Activated CD8-positive, alpha-beta memory T cell treated with anti-CD3 and anti-CD28 coated beads, Interleukin-2, amount 50 U/mL, for 1 hour (primary cell): ENCODE measurements at regions not wholly inside any gene's neighbourhood (a gene's known extent, or its start where the extent isn't known, plus 50 kb on each side); places are given as distances from the start of the nearest gene placed in this dataset.

Source experiments
- DNase-seq: peaks from one replicate; pipeline ENCODE4 v3.0.0-alpha.2; 2020; ENCODE audit errors: extremely low read depth

DNA sequence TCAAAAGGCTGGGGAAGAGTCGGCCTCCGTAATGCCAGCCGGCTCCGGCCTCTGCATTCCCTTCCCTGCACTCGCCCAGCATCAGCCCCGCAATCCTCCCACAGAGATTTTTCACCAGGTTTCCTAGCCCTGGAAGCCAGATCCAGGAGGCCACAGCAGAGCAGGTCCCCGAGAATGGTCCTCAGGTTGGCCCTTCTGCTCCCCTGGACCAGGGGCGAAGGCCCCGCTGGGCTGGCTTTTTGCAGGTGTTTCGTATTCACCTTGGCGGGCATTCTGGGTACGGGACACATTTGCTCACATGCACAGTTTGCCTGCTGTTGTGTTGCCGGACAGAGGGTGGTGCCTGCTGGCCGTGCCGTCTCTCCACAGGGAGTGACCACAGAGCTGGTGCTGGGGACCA, 309.5 kb downstream of the NDUFA10 start:
- no peak for DNase-seq

GRCh38 chr2:239715202-239715601, 309.9 kb downstream of the NDUFA10 start:
- no peak for DNase-seq

GRCh38 chr2:239714116-239714515, 311.0 kb downstream of the NDUFA10 start:
- DNase-seq = no peak

DNA sequence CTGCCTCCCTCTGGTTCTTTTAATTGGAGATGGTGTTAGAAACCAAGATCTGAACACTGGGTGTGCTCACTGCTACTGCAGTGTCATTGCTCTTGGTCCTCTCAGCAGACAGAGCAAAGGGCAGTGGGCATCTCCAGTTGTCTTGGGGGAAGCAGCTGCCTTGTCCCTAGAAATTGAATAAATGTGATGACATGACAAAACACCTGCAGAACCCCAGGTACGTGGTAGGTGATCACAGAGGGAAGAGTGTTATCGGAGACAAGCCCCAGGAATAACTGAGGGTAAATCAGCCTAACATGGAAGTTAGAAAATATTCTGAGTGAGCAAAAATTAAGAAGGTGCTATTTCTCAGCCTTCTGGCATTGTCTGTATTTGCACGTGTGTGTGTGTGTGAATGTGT, 311.9 kb upstream of the HDAC4 start:
- DNase-seq = no peak

GRCh38 chr2:239711911-239712570, 311.2 kb upstream of the HDAC4 start:
- DNase-seq = no peak

DNA sequence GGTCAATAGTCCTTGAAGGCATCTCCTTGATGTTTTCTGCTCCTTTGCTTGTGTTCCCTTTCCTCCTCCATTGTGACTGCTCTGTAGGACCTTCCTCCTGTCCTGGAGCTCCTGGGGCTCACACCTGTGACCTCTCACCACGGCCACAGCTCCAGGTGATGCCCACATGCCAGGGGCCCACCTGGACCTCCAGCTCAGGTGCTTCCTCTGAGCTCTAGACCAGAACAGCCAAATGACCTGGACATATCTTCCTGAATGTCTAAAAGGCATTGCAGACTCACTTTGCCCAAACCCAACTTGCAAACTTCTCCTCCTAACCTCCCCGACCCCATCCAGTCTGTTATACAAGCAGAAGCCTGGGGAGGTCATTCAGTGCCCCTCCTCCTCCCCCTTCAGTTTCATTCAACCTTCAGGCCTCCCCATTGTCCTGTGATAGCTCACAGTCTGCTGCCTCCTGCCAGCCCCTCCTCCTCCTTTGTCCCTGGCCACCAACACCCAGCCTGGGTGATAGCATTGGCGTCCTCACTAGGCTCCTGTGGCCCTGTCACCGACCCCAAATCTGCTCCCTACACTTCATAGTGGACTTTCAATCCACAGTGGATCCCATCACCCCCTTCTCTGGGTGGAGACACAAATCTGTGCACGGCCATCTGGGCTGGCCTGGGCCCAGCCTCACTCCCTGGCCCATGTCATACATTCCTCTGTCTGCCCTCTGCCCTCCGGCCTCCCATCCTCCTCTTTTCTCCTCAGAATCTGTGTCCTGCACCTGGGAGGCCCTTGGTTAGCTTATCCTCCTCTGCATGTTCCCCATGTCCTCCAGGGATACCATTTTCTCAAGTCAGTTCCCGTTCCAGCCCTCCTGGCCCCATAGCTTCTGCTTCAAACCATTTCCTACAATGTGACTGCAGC, 310.4 kb upstream of the HDAC4 start:
- no peak for DNase-seq

DNA sequence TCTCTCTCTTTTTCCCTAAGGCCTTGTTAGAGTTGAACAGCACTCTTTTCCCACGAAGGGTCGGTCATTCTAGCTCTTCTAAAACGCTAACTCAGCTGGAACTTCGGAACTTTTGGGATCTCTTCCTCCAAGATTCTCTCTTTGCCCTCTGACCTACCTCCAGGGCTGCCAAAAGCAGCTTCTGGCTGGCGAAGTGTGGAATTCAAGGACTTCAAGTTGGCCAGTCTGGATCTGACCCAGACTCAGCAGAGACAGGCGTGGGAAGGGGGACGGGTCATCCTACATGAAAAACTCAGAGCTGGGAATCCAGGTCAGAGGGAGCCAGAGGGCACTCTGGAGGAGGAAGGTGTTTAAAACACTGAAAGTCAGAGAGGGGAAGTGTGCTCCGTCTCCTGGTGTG, 305.5 kb upstream of the HDAC4 start:
- no peak for DNase-seq

GRCh38 chr2:239704737-239705136, 303.9 kb upstream of the HDAC4 start:
- no peak for DNase-seq

- no peak for DNase-seq
Measured at GRCh38 chr2:239703834-239704233, 303.0 kb upstream of the HDAC4 start.

- no peak for DNase-seq
Measured at GRCh38 chr2:239700686-239701345, 300.0 kb upstream of the HDAC4 start.

DNA sequence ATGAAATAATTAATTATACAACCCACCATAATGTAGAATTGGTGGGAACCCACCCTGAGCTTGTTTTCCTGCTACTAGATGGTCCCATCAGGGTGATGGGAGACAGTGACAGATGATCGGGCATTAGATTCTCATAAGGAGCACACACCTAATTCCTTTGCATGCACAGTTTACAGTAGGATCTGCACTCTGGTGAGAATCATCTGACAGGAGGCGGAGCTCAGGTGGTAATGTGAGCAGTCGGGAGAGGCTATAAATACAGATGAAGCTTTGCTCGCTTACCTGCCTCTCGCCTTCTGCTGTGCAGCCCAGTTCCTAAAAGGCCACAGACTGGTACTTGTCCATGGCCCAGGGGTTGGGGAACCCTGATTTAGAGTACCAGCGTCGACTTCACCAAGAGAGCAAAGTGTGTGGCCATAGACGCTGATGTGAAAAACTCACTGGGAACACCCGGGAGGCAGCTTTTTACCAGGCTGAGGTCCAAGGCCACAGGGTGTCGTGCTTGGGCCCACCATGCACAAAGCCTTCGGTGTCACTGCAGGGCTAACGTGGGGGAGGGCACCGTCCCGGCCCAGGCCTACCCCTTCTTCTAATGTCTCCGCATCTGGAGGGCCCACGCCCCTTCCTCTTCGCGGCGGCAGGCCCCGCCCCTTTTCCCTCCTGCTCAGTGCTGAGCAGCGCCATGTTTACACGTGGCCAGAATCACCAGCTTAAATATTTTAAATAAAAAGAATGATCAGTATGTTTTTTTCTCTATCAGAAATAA, 296.8 kb upstream of the HDAC4 start:
- no peak for DNase-seq

GRCh38 chr2:239696559-239697207, 295.9 kb upstream of the HDAC4 start:
- DNase-seq = no peak

- DNase-seq = no peak
Measured at GRCh38 chr2:239695728-239696240, 295.0 kb upstream of the HDAC4 start.

GRCh38 chr2:239695106-239695727, 294.4 kb upstream of the HDAC4 start:
- DNase-seq = no peak

DNA sequence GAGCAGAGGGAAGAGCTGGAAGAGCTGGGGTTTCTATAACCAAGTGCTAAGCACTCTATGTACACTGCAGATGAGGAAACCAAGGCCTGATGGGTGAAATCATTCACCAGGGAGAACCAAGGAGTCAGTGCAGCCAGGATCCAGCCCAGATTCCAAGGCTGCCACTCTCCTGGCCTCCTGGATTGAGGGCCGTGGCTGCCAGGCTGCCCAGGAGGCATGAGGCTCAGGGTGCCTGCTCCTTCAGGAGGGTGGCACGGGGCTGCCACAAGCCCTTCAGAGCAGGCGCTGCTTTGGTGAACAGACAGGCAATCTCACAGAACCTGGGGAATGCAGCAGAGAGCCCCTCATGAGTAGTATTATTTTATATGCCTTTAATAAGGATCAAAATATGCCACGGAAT, 293.7 kb upstream of the HDAC4 start:
- no peak for DNase-seq

GRCh38 chr2:239693761-239694415, 293.1 kb upstream of the HDAC4 start:
- DNase-seq = no peak

GRCh38 chr2:239693330-239693729, 292.5 kb upstream of the HDAC4 start:
- no peak for DNase-seq

GRCh38 chr2:239692919-239693318, 292.1 kb upstream of the HDAC4 start:
- no peak for DNase-seq

GRCh38 chr2:239692362-239692851, 291.6 kb upstream of the HDAC4 start:
- no peak for DNase-seq

GRCh38 chr2:239691720-239692119, 290.9 kb upstream of the HDAC4 start:
- no peak for DNase-seq
